Endothelial cell (in vitro differentiated cells): ENCODE measurements at regions not wholly inside any gene's neighbourhood (a gene's known extent, or its start where the extent isn't known, plus 50 kb on each side); places are given as distances from the start of the nearest gene placed in this dataset.

Source experiments
- DNase-seq: peaks from one replicate; pipeline ENCODE4 v3.0.0; 2021; ENCODE audit warnings: low spot score
- H3K27ac Mint-ChIP-seq: one replicate; pipeline ENCODE4 v1.8.0; 2021; ENCODE audit warnings: mixed read lengths, inconsistent platforms; ENCODE audit not compliant: unreplicated experiment
- H3K27me3 Mint-ChIP-seq: one replicate; pipeline ENCODE4 v1.8.0; 2021; ENCODE audit warnings: mild to moderate bottlenecking, moderate library complexity, mixed read lengths, inconsistent platforms; ENCODE audit not compliant: unreplicated experiment
- H3K36me3 Mint-ChIP-seq: one replicate; pipeline ENCODE4 v1.8.0; 2021; ENCODE audit warnings: mild to moderate bottlenecking, low read depth, mixed read lengths, inconsistent platforms; ENCODE audit not compliant: unreplicated experiment
- H3K4me1 Mint-ChIP-seq: one replicate; pipeline ENCODE4 v1.8.0; 2021; ENCODE audit warnings: mild to moderate bottlenecking, mixed read lengths, inconsistent platforms; ENCODE audit not compliant: unreplicated experiment
- H3K4me3 Mint-ChIP-seq: one replicate; pipeline ENCODE4 v1.8.0; 2021; ENCODE audit warnings: mild to moderate bottlenecking, mixed read lengths, inconsistent platforms; ENCODE audit not compliant: unreplicated experiment
- H3K9me3 Mint-ChIP-seq: one replicate; pipeline ENCODE4 v1.8.0; 2021; ENCODE audit warnings: mixed read lengths, inconsistent platforms; ENCODE audit not compliant: unreplicated experiment
- TF ChIP-seq, protein P1 (sequence below): fragments of 200-600 bp; sonication (generic); IDR thresholded peaks from one replicate; pipeline ENCODE4 v1.5.0; 2021; ENCODE audit warnings: antibody characterized with exemption; ENCODE audit not compliant: unreplicated experiment

DNA sequence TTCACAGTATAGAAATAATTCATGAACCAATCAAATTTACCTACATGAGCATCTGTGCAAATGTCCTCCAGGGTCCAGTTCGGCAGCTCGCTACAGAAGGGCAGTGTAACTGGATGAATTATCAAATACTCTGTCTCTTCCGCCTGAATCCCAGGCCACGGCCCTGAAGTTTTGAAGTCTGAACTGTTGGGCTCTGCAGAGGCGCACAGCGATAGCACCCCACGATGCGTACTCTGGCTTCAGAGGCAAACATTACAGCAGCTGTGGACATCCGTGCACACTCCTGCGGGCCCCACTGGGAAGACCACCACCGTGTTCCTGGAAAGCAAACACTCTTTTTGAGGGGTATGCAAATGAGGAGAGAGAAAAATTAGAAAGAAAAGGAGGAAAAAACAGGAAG is 259.8 kb upstream of the TCERG1L start:
- peaks cover 8% of the 10 kb centered on the region for H3K36me3 Mint-ChIP-seq
- peaks cover 32% of the 10 kb centered on the region for H3K9me3 Mint-ChIP-seq
- DNase-seq, result no peak
- no peak overlapping the region for H3K27ac Mint-ChIP-seq
- H3K27me3 Mint-ChIP-seq, result peaks cover 5% of the 10 kb centered on the region
- H3K4me1 Mint-ChIP-seq, result no peaks in the 10 kb centered on the region
- no peak overlapping the region for H3K4me3 Mint-ChIP-seq
- TF ChIP-seq, protein P1, sequence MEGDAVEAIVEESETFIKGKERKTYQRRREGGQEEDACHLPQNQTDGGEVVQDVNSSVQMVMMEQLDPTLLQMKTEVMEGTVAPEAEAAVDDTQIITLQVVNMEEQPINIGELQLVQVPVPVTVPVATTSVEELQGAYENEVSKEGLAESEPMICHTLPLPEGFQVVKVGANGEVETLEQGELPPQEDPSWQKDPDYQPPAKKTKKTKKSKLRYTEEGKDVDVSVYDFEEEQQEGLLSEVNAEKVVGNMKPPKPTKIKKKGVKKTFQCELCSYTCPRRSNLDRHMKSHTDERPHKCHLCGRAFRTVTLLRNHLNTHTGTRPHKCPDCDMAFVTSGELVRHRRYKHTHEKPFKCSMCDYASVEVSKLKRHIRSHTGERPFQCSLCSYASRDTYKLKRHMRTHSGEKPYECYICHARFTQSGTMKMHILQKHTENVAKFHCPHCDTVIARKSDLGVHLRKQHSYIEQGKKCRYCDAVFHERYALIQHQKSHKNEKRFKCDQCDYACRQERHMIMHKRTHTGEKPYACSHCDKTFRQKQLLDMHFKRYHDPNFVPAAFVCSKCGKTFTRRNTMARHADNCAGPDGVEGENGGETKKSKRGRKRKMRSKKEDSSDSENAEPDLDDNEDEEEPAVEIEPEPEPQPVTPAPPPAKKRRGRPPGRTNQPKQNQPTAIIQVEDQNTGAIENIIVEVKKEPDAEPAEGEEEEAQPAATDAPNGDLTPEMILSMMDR, result no peak

DNA sequence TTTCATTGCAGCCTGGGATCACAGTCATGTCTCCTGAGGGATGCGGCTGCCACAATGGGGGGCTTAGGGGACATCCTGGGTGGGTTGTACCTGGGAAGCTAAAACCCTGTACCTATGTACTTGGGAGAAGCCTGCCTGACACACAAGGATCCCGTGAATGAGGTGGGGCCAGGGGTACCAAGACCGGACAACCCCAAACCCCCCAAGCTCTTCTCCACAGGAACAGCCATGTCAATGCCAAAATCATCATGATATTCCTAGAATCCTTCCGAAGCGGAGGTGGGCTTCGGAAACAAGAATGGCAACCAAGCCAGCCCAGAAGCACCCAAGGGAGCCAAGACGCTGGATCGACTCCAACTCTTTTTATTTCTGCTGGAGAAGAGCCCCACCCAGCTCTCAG is 260.3 kb upstream of the TCERG1L start:
- DNase-seq, result no peak
- peaks cover 31% of the 10 kb centered on the region for H3K9me3 Mint-ChIP-seq

DNA sequence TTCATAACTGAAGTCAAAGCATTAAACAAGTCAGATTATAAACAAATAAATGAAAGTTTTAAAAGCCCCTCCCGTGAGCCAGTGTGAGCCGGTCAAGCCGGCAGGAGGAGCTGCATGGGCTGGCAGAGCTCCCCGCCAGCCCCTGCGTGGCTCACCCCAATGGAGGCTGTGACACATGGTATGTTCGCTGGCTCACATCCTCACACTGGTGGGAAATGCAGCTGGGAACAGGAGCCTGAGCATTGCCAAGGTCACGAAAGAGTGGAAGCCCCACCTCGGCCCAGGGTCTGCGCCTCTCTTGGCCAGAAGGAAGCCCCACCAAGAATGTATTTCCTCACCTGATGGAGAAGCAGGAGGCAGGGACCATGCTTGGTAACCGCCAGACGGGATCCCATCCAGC is 261.7 kb upstream of the TCERG1L start:
- H3K36me3 Mint-ChIP-seq, result peaks cover 5% of the 10 kb centered on the region
- H3K4me3 Mint-ChIP-seq, result no peak overlapping the region
- H3K9me3 Mint-ChIP-seq, result peaks cover 22% of the 10 kb centered on the region
- TF ChIP-seq, protein P1, result no peak
- H3K27me3 Mint-ChIP-seq, result peaks cover 5% of the 10 kb centered on the region
- no peak overlapping the region for H3K27ac Mint-ChIP-seq
- no peak for DNase-seq
- no peaks in the 10 kb centered on the region for H3K4me1 Mint-ChIP-seq

More for the DNA sequence above, 260.3 kb upstream of the TCERG1L start:
- H3K27ac Mint-ChIP-seq, result no peak overlapping the region
- TF ChIP-seq, protein P1, result no peak
- H3K4me1 Mint-ChIP-seq, result no peaks in the 10 kb centered on the region
- H3K27me3 Mint-ChIP-seq, result peaks cover 5% of the 10 kb centered on the region
- H3K4me3 Mint-ChIP-seq, result no peak overlapping the region
- H3K36me3 Mint-ChIP-seq, result peaks cover 5% of the 10 kb centered on the region

DNA sequence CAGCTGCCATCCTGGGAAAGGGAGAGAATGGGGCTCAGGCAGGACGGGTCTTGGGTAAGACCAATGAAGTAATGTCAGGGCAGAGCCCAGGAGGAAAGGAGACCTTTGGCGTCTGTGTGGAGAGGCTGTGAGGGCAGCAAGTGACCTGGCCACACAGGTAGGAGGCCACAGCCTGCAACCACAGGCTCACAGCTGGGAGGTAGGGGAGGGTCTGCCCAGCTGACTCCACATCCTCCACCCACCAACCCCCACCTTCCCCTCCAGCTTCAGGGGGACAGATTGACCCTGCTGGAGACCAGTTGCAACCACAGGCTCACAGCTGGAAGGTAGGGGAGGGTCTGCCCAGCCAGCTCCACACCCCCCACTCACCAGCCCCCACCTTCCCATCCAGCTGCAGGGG is 262.2 kb upstream of the TCERG1L start:
- H3K9me3 Mint-ChIP-seq, result peaks cover 18% of the 10 kb centered on the region

GRCh38 chr10:131574363-131574706 is 262.8 kb upstream of the TCERG1L start:
- Mint-ChIP-seq H3K9me3 (peaks cover 18% of the 10 kb centered on the region), H3K27ac (no peak overlapping the region), H3K36me3 (peaks cover 5% of the 10 kb centered on the region)

More for the DNA sequence above, 262.2 kb upstream of the TCERG1L start:
- TF ChIP-seq, protein P1, result no peak
- peaks cover 5% of the 10 kb centered on the region for H3K36me3 Mint-ChIP-seq
- peaks cover 5% of the 10 kb centered on the region for H3K27me3 Mint-ChIP-seq
- H3K4me1 Mint-ChIP-seq, result no peaks in the 10 kb centered on the region
- no peak for DNase-seq
- no peak overlapping the region for H3K27ac Mint-ChIP-seq
- H3K4me3 Mint-ChIP-seq, result no peak overlapping the region

More at GRCh38 chr10:131574363-131574706, 262.8 kb upstream of the TCERG1L start:
- no peak for DNase-seq
- Mint-ChIP-seq H3K4me3 (no peak overlapping the region), H3K27me3 (peaks cover 7% of the 10 kb centered on the region), H3K4me1 (no peaks in the 10 kb centered on the region)
- TF ChIP-seq, protein P1, result no peak
